ENCODE measurements at regions not wholly inside any gene's neighbourhood (a gene's known extent, or its start where the extent isn't known, plus 50 kb on each side); places are given as distances from the start of the nearest gene placed in this dataset.

GRCh38 chr2:226031647-226032501 lies 632.4 kb downstream of the NYAP2 start:
- DNase-seq (ENCODE audit: low read depth in 2 of 2): peak; percentile 16 to 18

GRCh38 chr2:226030788-226031646 lies 631.5 kb downstream of the NYAP2 start:
- DNase-seq (ENCODE audit: low read depth in 2 of 2): peak; percentile 32 to 35

GRCh38 chr2:226030369-226030768 lies 630.9 kb downstream of the NYAP2 start:
- no peak for DNase-seq (ENCODE audit: low read depth in 2 of 2)

DNA sequence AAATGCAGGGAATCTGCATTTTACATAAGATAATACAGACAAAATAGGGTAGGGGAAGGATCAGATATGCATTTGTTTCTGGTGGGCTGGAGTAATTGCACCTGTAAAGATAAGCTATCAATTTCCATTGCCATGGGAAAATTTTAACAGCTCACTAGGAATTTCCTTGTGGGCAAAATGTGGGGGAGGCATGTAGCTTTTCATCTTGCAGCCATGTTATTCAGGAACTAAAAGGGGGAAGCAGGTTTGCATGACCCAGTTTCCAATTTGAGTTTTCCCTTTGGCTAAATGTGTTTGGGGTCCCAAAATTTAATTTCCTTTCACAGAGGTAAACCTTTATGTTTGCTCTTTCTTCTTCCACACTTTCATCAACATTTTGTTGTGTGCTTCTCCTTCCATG lies 624.4 kb downstream of the NYAP2 start:
- no peak for DNase-seq (ENCODE audit: low read depth in 2 of 2)

GRCh38 chr2:226023383-226023782 lies 623.9 kb downstream of the NYAP2 start:
- no peak for DNase-seq (ENCODE audit: low read depth in 2 of 2)

- DNase-seq (ENCODE audit: low read depth in 2 of 2): no peak
Measured at GRCh38 chr2:226020956-226021355, 621.4 kb downstream of the NYAP2 start.

DNA sequence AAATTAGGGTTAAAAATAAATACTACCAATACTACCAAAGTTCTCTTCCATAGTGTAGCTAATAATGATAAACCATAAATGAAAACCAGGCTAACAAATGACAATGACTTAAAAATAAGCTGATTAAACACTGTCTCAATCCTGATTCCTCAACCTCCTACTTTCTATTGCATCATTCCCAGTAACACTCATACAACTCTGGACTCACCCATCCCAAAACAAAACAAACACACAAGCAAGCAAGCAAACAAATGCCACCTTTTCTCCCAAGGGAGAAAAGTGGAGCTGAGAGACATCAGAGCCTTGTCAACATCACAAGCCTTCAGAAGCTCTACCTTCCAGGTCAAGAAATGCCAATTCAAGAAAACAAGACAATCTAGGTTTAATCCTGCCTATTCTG lies 620.7 kb downstream of the NYAP2 start:
- no peak for DNase-seq (ENCODE audit: low read depth in 2 of 2)

GRCh38 chr2:226018641-226019040 lies 619.1 kb downstream of the NYAP2 start:
- DNase-seq (ENCODE audit: low read depth in 2 of 2): no peak

- DNase-seq (ENCODE audit: low read depth in 2 of 2): no peak
Measured at GRCh38 chr2:226017537-226017936, 618.0 kb downstream of the NYAP2 start.

- DNase-seq (ENCODE audit: low read depth in 2 of 2): no peak
Measured at GRCh38 chr2:226017107-226017506, 617.6 kb downstream of the NYAP2 start.

- DNase-seq (ENCODE audit: low read depth in 2 of 2): no peak
Measured at GRCh38 chr2:226011716-226012450, 612.4 kb downstream of the NYAP2 start.

GRCh38 chr2:226002438-226002837 lies 602.9 kb downstream of the NYAP2 start:
- no peak for DNase-seq (ENCODE audit: low read depth in 2 of 2)

DNA sequence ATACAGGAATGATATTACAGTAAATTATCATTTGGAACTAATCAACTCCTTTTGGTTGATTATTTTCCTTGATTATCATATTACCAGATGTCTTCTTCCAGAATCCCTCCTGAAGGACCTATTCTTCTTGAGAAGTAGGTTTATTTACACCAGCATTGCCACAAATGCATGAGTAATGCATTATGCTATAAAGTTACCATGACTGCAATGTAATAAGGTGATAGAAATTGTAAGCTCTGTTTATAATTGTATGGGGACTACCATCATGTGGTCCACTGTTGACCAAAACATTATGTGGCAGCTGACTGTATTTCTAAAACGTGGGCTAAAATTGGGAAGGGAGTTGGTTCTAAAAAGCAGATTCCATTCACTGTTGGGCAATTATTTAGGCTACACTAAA lies 602.2 kb downstream of the NYAP2 start:
- no peak for DNase-seq (ENCODE audit: low read depth in 2 of 2)

DNA sequence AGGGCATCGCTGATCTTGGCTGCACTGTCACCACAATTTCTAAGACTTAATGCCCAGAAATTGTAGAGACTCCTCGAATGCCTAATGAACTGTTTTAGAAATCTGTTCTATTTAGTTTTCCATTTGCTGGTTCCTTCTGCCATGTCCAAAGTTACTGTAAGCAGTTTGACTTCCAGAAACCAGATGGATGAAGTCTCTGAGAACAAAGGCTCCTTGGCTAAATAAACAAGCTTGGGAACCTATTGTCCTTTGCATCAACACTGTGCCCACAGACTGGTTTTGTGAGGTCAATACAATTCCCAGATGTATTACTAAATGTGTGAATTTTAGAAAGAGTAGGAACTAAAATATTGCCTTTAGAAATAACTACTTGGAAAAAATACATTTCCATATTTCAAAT lies 600.2 kb downstream of the NYAP2 start:
- DNase-seq (ENCODE audit: low read depth in 2 of 2): no peak

DNA sequence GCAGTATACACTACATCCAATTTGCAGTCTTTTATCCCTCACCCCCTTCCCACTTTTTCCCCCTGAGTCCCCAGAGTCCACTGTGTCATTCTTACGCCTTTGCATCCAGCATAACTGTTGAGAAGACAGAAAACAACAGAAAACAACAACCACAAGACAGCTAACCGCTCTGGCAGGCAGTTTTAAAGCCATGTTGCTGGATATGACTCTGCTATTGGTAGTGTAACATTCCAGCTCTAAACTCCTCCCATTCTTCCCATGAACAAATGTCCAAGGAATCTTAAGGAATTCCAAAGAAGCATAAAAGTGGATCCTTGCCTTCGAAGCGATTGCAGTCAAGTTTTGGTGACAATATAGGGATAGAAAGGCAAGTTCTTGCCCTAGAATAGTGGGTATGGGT lies 599.1 kb downstream of the NYAP2 start:
- no peak for DNase-seq (ENCODE audit: low read depth in 2 of 2)

GRCh38 chr2:225998116-225998515 lies 598.6 kb downstream of the NYAP2 start:
- DNase-seq (ENCODE audit: low read depth in 2 of 2): no peak

DNA sequence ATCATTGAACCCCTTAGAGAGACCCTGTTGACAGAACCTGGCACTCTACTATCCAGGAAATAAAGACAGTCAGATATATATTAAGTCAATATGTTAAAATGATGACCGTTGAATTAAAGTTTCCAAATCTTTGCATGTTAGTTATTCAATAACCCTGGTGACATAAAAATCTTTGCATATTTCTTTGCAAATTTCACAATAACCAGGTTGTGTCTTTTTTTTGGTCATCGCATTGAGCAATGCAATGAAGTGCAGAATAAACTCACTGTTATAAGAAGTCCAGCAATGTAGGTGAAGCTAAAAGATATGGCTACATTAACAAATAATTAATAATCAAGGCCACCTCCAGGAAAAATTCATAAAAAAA lies 596.9 kb downstream of the NYAP2 start:
- DNase-seq (ENCODE audit: low read depth in 2 of 2): no peak

GRCh38 chr2:225995796-225996461 lies 596.4 kb downstream of the NYAP2 start:
- DNase-seq (ENCODE audit: low read depth in 2 of 2): peak; percentile 42 to 44

GRCh38 chr2:225994748-225995405 lies 595.4 kb downstream of the NYAP2 start:
- no peak for DNase-seq (ENCODE audit: low read depth in 2 of 2)

GRCh38 chr2:225993430-225993829 lies 593.9 kb downstream of the NYAP2 start:
- DNase-seq (ENCODE audit: low read depth in 2 of 2): no peak

DNA sequence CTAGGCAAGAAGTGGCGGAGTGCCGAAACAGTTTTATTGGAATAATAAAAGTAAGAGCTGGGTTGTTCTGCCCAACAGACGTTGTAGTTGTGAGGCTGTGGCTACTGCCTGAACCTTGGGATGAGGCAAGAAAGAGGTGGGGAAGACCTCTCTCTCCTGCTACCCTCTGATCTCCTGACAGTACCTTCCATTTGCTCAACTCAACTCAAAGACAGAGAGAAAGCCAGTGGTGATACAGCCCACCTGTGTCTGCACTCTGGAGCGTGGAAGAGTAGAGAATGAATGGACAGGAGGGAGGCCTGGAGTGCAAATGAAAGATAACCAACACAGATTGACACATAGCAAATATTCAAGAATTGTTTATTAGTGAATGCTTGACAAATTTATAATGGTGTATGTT lies 590.3 kb downstream of the NYAP2 start:
- no peak for DNase-seq (ENCODE audit: low read depth in 2 of 2)

All from fibroblast of skin of left quadriceps (primary cell).